HG02840 (cell line): ENCODE measurements at regions not wholly inside any gene's neighbourhood (a gene's known extent, or its start where the extent isn't known, plus 50 kb on each side); places are given as distances from the start of the nearest gene placed in this dataset.
"Not testable (repeated sequence)": the region's sequence is repeated elsewhere in the genome, so short reads cannot be mapped to it uniquely, and the experiment has no call there.

Experiments used
- ATAC-seq: cut with Tn5 transposase; IDR thresholded peaks from one replicate; pipeline ENCODE4 v1.9.1; 2021; ENCODE audit warnings: mild to moderate bottlenecking, moderate library complexity, moderate number of reproducible peaks; ENCODE audit not compliant: unreplicated experiment, low FRiP score

- ATAC-seq = no peak
Measured at GRCh38 chr2:15814946-15815345, 125.4 kb upstream of the MYCN start.

- no peak for ATAC-seq
Measured at GRCh38 chr2:15816226-15816625, 124.1 kb upstream of the MYCN start.

GRCh38 chr2:15816674-15817406 lies 123.5 kb upstream of the MYCN start:
- ATAC-seq = no peak

GRCh38 chr2:15817748-15818147 lies 122.6 kb upstream of the MYCN start:
- ATAC-seq = no peak

- ATAC-seq = no peak
Measured at GRCh38 chr2:15818318-15818753, 122.0 kb upstream of the MYCN start.

- no peak for ATAC-seq
Measured at GRCh38 chr2:15818881-15819280, 121.5 kb upstream of the MYCN start.

GRCh38 chr2:15819562-15820256 lies 120.6 kb upstream of the MYCN start:
- no peak for ATAC-seq

GRCh38 chr2:15820257-15820566 lies 120.1 kb upstream of the MYCN start:
- no peak for ATAC-seq

GRCh38 chr2:15820927-15821326 lies 119.4 kb upstream of the MYCN start:
- no peak for ATAC-seq

- ATAC-seq = no peak
Measured at GRCh38 chr2:15822151-15823044, 118.0 kb upstream of the MYCN start.

GRCh38 chr2:15823459-15824396 lies 116.6 kb upstream of the MYCN start:
- no peak for ATAC-seq

- ATAC-seq = not testable (repeated sequence)
Measured at GRCh38 chr2:15824467-15824866, 115.9 kb upstream of the MYCN start.

GRCh38 chr2:15825276-15825980 lies 114.9 kb upstream of the MYCN start:
- no peak for ATAC-seq

GRCh38 chr2:15826273-15826717 lies 114.1 kb upstream of the MYCN start:
- no peak for ATAC-seq

- ATAC-seq = no peak
Measured at GRCh38 chr2:15827001-15827400, 113.3 kb upstream of the MYCN start.

GRCh38 chr2:15828576-15828975 lies 111.8 kb upstream of the MYCN start:
- ATAC-seq = no peak

- ATAC-seq = no peak
Measured at GRCh38 chr2:15829091-15829801, 111.1 kb upstream of the MYCN start.

- no peak for ATAC-seq
Measured at GRCh38 chr2:15829985-15830384, 110.4 kb upstream of the MYCN start.
